GM21526 (cell line): ENCODE measurements at regions not wholly inside any gene's neighbourhood (a gene's known extent, or its start where the extent isn't known, plus 50 kb on each side); places are given as distances from the start of the nearest gene placed in this dataset.

ENCODE experiments used
- ATAC-seq: cut with Tn5 transposase; IDR thresholded peaks from one replicate; pipeline ENCODE4 v1.9.1; 2021; ENCODE audit warnings: moderate library complexity; ENCODE audit not compliant: unreplicated experiment, low FRiP score

GRCh38 chr15:47405365-47406162 lies 311.7 kb upstream of the SEMA6D start:
- ATAC-seq, result no peak

GRCh38 chr15:47407692-47408091 lies 309.6 kb upstream of the SEMA6D start:
- ATAC-seq, result no peak

- no peak for ATAC-seq
These were observed 308.3 kb upstream of the SEMA6D start for GRCh38 chr15:47409038-47409437.

DNA sequence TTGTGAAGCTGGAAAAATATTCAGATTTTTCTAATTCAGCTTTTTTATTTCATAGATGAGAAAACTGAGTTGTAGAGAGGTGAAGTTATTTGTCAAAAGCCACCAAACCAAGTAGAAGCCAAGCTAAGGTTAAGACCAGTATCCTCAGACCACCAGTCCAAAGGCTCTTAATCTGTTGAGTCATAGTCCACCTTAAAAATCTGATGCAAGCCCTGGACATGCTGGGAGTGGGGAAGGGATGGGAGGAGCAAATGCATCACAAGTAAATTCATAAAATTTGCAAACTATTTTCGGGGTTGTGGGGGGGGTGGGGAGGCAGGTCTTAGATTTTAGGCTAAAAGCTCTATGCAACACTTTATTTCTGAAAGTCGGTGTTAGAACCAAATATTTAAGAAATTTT lies 307.7 kb upstream of the SEMA6D start:
- ATAC-seq, result no peak

- no peak for ATAC-seq
These were observed 307.1 kb upstream of the SEMA6D start for GRCh38 chr15:47410247-47410646.

GRCh38 chr15:47411733-47412132 lies 305.6 kb upstream of the SEMA6D start:
- ATAC-seq, result no peak

GRCh38 chr15:47412136-47412535 lies 305.2 kb upstream of the SEMA6D start:
- ATAC-seq, result no peak

- no peak for ATAC-seq
These were observed 304.5 kb upstream of the SEMA6D start for GRCh38 chr15:47412802-47413201.

- no peak for ATAC-seq
These were observed 303.1 kb upstream of the SEMA6D start for GRCh38 chr15:47414207-47414606.

DNA sequence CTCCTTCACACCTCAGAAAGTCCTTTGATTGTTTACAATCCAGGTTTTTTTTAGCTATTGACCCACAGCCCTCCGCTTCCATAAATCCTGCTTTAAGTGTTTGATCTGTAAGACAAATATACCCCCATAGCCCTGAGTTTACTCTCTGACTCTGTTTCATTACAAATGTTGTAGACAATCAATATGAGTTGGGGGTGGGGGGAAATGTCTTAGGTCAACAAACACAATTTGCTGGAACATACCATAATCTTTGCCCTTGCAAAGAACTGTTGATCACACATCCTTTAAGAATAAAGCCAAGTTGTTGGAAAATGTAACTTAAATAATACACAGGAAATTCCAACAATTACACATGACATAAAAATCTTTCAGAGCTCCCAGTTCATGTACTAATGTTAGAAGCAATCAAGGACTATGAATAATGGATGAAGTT lies 301.8 kb upstream of the SEMA6D start:
- ATAC-seq, result no peak

- no peak for ATAC-seq
These were observed 294.2 kb upstream of the SEMA6D start for GRCh38 chr15:47422881-47423665.

DNA sequence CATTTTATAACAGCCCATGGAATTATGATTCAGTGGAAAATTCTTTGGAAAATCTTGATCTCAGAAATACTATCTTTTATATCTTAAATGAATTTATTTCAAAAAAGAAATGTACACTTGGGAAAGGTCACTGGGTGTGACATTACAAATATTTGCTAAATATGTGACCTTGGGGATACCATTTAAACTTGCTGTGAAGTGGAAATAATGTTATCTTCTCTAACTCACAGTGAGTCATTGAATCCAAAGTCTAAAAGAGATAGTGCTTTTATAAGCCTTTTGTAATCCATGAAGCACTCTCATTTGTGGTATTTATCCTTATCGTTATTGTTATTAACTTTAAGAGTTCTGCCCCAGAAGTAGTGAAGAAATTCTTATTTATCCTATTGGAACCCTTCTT lies 289.8 kb upstream of the SEMA6D start:
- no peak for ATAC-seq

GRCh38 chr15:47429376-47429775 lies 287.9 kb upstream of the SEMA6D start:
- ATAC-seq, result no peak

GRCh38 chr15:47431501-47431900 lies 285.8 kb upstream of the SEMA6D start:
- ATAC-seq, result no peak

GRCh38 chr15:47432826-47433225 lies 284.5 kb upstream of the SEMA6D start:
- ATAC-seq, result no peak

- ATAC-seq, result no peak
These were observed 282.7 kb upstream of the SEMA6D start for GRCh38 chr15:47434596-47434995.

DNA sequence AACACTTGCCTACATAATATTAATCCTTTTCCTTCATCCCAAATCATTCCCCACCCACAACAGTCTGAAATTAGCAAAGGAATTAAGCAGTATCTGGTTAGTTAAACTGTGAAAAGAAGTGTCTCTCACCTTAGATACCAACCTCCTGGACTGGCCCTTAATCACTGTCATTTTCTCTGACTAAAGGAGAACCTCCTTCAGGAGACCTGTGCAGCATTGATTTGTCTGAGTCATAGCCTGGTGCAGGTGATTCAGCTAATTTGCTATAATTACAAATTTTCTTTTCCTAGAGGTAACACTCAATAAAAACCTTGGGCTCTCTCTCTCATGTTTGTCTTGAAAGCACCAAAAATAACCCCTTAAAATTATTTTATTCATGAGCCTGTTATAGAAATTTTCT lies 279.8 kb upstream of the SEMA6D start:
- ATAC-seq, result no peak

DNA sequence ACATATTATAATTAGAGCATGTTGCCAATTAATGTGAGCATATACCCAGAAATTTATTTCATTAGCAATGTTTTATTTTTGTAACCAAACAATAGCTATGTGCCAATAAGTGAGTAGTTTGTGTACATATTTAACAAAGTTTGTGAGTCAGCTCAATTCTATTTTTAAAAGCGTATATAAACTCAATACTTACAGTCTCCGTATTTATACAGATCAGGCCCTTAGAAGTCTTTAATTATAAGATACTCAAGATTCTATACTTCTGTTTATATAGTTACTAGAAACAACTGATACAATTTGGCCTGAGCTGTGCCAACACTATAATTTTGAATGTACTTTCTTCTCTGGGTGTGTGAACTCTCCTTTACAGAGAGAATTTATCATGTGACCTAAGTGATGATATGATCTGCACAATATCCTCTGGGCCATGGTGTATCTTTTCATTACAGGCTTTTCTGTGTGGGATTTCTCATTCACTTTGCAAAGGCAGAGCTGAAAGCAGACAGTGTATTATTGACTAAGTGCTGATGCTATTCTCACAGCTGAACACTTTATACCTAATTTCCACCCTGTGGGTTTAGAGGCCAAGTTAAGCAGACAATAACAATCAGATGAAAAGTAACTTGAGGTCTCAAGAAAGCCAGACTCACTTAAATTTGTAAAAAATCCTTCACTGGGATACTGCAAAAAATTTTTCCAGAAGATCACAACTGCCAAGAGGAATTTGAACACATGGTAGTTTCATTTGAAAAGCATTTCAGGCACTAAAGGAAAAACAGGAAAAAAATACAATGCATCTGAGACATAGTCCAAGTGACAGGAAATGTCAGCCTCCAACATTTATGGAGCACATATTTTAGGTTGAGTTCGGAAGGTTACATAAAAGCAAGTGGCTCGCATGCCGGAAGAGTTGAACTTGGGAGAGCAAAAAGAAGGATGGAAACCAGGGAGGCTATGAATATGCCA lies 277.9 kb upstream of the SEMA6D start:
- ATAC-seq, result no peak

DNA sequence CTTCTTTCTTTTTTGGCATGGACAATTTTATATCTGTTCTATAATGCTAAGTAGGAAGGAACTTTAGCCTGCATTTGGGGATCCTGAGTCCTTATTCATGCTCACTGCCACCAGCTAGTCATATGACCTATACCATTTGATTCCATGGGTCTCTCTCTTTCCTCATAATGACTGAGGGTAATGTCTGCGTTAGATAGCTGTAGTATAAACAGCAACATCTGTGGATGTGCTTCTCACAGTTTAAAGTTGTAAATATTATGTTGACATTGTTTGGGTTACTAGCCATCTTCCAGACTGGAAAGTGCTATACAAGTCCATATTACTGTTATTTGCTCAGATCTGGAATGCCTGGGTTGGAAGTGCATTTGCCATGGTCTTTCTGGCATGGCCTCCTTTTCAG lies 274.9 kb upstream of the SEMA6D start:
- ATAC-seq, result no peak

- no peak for ATAC-seq
These were observed 273.5 kb upstream of the SEMA6D start for GRCh38 chr15:47443839-47444238.
